GM04503 (cell line): ENCODE measurements at regions not wholly inside any gene's neighbourhood (a gene's known extent, or its start where the extent isn't known, plus 50 kb on each side); places are given as distances from the start of the nearest gene placed in this dataset.
"Not testable (repeated sequence)": the region's sequence is repeated elsewhere in the genome, so short reads cannot be mapped to it uniquely, and the experiment has no call there.

Source experiments
- DNase-seq: peaks from one replicate; pipeline ENCODE4 v3.0.0-alpha.2; 2012; ENCODE audit warnings: low read depth

GRCh38 chr1:67584938-67585337 lies 100.1 kb upstream of the GADD45A start:
- DNase-seq, result no peak

DNA sequence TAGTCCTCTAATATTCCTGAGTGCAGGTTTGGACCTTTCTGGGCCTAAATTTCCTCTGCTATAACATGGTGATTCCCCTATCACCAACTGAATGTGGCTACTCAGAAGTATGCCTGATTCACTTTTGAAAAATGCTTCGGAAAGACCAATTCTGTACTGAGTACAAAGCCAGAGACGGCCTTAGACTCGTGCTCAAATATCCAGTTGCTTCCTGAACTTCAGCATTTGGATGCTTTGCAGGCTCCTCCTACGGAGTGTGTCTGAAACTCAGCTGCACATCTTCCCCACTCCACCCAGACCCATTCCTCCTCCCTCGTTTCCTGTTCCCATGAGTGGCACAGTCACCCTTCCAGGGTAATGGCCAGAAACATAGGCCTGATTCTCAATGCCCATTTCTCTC lies 98.4 kb upstream of the GADD45A start:
- DNase-seq, result peak; percentile 77

GRCh38 chr1:67588178-67588855 lies 96.7 kb upstream of the GADD45A start:
- DNase-seq, result no peak

DNA sequence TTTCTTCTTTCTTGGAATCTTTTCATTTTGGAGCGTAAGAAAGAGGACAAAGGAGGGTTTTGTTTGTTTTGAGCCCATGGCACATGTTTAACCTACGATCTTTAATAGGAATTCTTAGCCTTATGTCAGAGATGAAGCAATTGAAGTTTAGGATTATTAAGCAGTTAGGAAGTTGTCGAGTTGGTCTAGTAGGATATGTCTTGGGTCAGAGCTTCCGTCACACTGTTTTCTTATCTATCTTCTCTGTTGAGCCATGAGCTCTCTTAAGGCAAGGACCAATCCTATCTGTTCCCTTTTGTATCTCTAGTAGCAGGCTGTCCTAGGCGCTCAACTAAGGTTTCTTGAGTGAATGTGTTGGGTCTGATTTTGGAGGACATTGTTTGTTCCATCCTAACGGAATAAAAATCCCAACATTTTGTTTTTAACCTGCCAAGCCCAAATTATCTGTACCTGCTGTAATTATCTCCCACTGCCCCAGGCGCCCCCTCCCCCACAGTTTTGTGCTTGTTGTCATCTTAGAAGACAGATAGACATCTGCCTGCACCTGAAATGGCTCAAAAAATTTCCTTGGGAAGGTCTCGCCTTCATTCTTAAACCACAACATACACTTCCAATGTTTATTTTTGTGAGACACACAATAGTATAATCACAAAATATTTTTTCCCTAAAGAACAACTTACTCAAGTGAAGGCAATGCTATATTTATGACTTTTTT lies 95.3 kb upstream of the GADD45A start:
- no peak for DNase-seq

DNA sequence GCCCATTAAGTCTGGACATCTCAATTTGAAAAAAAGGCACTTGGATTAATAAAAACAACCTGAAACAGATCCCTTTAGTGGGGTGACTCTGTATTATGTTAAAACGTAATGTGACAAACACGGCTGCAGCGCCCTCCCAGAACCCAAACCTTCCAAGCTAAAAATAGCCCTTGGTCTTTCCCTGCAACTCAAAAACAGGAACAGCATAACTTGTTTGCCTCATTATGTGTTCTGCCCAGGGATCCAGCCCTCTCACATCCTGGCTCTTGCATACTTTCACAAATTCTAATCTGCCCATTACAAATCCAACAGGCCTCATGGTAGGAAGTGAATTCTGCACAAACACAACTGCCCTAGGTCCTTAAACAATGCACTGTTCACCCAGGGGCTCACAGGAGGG lies 94.7 kb upstream of the GADD45A start:
- peak; percentile 55 for DNase-seq

GRCh38 chr1:67594764-67595163 lies 90.2 kb upstream of the GADD45A start:
- no peak for DNase-seq

DNA sequence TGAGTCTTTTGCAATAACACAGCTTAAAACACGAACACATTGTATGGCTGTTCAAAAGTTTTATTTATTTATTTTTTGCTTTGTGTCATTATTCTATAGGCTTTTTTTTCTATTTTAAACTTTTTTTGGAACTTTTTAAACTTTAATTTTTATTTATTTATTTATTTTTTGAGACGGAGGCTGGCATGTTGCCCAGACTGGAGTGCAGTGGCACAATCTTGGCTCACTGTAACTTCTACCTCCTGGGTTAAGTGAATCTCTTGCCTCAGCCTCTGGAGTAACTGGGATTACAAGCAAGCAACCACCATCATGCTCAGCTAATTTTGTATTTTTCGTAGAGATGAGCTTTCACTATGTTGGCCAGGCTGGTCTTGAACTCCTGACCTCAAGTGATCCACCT lies 88.3 kb upstream of the GADD45A start:
- no peak for DNase-seq

DNA sequence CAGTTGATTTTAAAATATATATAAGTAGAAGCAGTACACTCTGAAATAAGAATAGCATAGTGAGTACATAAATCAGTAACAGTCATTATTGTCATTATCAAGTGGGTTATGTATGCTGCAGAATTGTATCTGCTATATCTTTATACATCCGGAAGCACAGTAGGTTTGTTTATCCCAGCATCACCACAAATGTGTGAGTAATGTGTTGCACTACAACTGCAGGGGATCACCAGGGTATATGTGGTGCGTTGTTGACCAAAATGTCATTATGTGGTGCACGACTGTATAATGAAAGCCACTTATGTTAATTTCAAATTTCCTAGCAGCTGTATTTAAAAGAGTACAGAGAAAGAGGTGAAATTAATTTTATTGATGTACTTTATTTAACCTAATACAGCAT lies 87.7 kb upstream of the GADD45A start:
- no peak for DNase-seq

DNA sequence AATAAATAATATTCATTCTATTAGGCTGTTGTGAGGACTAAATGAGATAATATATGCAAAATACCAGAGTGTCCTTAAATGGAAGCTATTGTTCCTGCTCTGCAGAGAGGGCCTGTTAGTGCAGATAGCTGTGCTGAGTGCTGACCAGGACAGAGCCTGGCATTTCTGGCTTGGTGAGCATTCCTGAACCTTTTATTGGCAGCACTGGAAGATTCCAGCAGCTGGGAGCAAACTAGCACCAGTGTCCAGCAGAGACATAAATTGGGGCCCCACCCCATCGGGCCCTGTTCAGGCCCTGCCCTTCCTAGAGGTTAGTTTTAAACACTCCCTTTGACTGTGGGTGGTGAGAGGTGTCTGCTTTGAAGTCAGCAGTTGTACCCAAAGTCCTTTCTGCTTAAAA lies 85.9 kb upstream of the GADD45A start:
- DNase-seq, result no peak

GRCh38 chr1:67601539-67601938 lies 83.5 kb upstream of the GADD45A start:
- no peak for DNase-seq

DNA sequence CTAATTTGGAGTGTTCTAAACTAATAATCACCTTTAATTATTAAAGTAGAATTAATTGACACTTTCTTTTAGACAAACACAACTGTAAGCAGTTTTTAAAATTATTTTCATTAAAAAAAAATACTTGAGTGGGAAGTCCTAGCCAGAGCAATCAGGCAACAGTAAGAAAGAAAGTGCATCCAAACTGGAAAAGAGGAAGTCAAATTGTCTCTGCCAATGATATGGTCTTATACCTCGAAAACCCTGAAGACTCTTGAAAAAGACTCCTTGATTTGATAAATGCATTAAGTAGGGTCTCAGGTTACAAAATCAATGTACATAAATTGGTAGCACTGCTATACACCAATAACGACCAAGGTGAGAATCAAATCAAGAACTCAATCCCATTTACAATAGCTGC lies 83.0 kb upstream of the GADD45A start:
- DNase-seq, result no peak

GRCh38 chr1:67604778-67605177 lies 80.2 kb upstream of the GADD45A start:
- no peak for DNase-seq

DNA sequence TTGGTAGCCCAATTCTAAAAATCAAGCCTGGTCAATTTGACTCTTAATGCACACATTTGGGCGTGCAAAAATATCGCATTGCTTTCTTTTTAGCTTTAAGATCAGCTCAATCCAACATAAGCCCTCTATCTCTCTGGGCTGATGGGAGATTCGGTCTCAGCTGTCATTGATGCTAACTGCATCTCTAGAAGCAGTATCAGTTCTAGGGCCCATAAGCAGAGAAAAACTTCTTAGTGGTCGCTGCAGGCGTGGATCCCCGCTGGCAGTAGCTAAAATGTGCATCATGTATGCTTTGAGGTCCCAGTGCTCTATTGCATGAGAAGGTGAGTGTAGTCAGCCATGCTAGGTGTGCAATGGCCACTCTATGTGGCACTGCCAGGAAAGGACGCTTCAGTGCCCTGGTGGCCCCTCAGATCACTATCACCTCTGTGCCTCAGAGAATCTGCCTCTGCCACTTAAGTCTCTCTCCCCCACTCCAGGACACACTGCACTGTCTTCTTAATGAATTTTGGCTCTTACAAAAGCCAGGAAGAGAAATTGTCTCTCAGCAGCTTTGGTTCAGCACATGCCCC lies 79.7 kb upstream of the GADD45A start:
- no peak for DNase-seq

DNA sequence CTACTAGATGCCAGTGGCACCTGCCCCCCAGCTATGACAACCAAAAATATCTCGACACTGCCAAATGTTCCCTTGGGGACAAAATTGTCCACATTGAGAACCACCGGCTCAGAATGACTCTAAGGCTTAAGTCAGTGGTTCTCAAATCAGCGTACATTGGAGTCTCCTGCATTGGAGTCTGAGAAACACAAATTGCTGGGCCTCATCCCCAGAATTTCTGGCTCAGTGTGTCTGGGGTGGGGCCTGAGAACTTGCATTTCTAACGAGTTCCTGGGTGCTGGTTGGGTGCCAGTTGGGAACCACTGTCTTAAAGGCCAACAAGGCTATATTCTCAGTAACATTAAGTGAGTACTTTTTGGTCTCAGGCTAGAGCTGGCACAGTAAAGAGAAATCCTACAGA lies 77.7 kb upstream of the GADD45A start:
- no peak for DNase-seq

- no peak for DNase-seq
These were observed 77.3 kb upstream of the GADD45A start for GRCh38 chr1:67607699-67608098.

DNA sequence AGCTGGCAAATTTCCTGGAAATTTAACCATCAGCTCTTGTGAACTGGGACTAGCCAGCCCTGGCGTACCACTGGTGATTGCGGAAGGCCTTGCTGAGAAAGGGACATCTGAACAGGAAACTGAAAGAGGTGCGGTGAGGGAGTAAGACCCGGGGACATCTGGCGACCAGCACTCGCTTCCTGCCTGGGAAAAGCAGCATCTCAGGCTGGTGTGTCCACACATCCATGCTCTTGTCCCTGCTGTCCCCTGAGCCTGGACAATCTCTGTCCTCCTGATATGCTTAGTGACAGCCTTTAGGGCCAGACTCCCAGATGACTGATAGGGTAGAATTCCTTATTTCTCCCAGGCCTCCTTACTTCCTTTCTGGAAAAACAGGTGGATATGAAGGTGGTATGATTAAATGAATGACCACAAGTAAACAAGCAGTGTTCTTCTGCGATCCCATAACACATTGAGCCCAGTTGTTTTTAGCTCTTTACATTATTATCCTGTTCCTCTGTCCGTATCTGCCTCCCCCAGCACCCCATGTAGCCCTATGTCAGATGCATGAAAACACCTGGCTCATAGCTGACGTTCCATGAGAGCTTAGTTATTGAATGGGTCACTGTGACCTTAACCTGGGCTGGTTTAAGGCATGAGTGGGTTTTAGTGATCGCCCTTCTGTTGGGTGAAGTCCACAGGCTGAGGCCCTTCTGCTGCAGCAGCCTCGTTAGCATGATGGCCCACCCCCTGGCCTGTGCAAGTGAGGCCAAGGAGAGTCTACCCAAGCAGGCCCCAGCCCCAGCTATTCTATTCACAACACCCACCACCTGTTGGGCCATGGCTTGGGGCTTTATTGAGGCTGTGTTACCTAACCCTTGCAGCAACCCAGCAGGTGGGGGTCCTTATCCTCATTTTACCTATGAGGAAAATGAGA lies 76.1 kb upstream of the GADD45A start:
- DNase-seq, result no peak

DNA sequence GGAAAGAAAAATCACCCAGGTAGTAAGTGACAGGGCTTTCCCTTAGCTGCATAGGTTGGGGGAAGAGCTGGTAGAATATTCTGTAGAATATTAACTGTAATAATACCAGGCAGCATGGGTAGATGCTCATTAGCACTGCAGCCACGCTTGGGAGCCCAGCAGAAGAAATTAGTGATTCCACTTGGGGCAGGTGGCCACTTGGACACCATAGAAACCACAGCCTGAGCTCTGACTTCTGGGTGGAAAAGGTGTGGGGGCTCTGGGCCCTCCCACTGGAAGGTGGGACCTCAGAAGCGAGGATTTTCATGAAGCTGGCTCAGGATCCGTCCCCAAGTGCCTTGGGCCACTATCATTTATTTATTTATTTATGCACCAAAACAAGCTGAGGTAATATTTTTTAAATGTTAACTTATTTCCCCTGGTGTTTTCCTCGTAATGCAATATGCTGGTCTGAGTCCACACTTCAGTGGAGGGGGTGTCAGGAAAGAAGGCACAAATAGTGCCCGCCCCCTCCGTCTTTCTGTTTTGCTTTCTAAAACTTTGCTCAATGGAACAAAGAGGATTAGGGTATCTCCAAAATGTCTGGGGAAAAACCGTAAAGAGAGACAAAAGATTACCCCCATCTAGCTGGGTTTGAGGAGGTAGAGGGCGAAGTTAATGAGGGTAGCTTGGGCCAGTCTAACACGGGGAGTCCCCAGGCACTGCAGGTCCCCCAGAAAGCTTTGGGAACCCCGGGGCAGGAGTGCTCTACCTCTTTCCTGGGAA lies 75.2 kb upstream of the GADD45A start:
- DNase-seq, result no peak

DNA sequence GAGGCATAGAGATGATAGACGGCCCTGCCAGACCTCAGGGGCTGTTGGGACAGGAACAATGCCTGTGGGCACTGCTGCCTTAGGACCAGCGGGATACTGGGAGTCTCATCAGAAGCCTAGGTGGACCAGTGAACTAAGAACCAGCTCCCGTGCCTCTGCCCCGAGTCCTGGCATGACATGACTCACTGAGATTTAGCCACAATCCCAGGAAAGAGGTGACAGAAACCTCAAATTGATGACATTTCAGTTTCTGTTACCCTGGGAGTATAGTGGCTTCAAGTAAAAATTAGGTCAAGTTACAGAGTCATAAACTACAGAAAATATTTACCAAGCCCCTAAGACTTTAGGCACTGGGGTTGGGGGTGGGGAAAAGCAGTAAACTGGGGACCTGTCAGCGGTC lies 74.6 kb upstream of the GADD45A start:
- DNase-seq, result no peak

GRCh38 chr1:67611846-67612245 lies 73.2 kb upstream of the GADD45A start:
- no peak for DNase-seq

DNA sequence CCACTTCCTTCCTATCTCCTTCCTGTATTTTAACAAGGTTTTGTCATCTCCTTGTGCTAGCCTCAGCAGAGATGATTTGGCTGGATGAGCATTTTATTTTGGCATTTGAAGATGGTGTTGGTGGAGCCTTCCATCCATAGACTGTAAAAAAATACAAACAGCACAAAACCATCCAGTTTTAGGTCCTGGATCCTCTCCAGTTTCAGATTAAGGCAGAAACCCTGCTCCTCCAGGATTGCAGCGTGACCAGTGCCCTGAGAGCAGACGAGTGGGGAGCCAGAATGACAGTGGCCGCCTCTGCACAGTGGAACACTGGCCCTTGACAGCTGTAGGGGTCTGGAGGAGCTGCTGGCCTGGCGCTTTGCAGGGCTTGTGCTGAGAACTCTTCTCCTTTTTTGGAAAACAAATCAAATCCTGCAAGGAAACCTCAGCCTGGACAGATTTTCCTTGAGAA lies 72.2 kb upstream of the GADD45A start:
- DNase-seq, result no peak

DNA sequence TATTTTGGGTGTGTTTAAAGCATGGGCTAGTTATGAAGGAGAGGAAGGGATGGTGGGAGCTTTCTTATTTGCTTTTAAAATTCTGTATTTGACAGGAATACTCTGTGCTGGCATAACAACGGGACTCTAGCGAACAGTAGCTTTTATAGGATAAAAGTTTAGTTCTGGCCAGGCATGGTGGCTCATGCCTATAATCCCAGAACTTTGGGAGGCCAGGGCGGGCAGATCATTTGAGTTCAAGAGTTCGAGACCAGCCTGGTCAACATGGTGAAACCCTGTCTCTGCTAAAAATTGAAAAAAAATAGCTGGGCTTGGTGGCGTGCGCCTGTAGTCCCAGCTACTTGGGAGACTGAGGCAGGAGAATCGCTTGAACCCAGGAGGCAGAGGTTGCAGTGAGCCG lies 71.5 kb upstream of the GADD45A start:
- DNase-seq, result not testable (repeated sequence)

GRCh38 chr1:67614511-67614934 lies 70.5 kb upstream of the GADD45A start:
- DNase-seq, result no peak
